GM12878 (cell line): ENCODE measurements at regions not wholly inside any gene's neighbourhood (a gene's known extent, or its start where the extent isn't known, plus 50 kb on each side); places are given as distances from the start of the nearest gene placed in this dataset.

Experiments used
- ATAC-seq: fragments of 200-7000 bp; cut with Tn5 transposase; 3 replicates; pipeline ENCODE4 v1.9.1; 2020; ENCODE audit warnings: mild to moderate bottlenecking, moderate library complexity
- BruUV-seq: library from RNA; stranded (reverse); fragments of 400-500 nt; replicated peaks from 2 replicates; lab custom pipeline; 2021; lab: Mats Ljungman, UMichigan
- CTCF ChIA-PET: fragments of 300-600 bp; sonication (Branson Sonifier 250); formaldehyde crosslinking; extraction: SDS; loops from one replicate; lab custom pipeline; 2021; ENCODE audit warnings: inconsistent platforms; lab: Yijun Ruan, JAX
- POLR2A ChIA-PET: fragments of 350-600 bp; formaldehyde crosslinking; extraction: SDS; loops from one replicate; lab custom pipeline; 2021; ENCODE audit warnings: inconsistent platforms; lab: Charles Lee
- RAD21 ChIA-PET: fragments of 300-600 bp; sonication (Branson Sonifier 250); formaldehyde crosslinking; loops from one replicate; lab custom pipeline; 2023; ENCODE audit warnings: antibody characterized with exemption; ENCODE audit not compliant: unreplicated experiment; lab: Charles Lee
- SMC1A ChIA-PET: fragments of 300-600 bp; sonication (Branson Sonifier 250); formaldehyde crosslinking; loops from one replicate; lab custom pipeline; 2023; ENCODE audit not compliant: unreplicated experiment, uncharacterized antibody; lab: Charles Lee
- DNase-seq: peaks from one replicate; pipeline ENCODE4 v3.0.0-alpha.2; 2011; ENCODE audit warnings: low read depth, low spot score
- FAIRE-seq: peaks from 3 replicates; lab custom pipeline; 2011; peaks lifted over from hg19 to GRCh38; lab: Jason Lieb, UNC
- H2AFZ ChIP-seq: 2 replicates; pipeline ENCODE4 v1.6.0; 2011; ENCODE audit warnings: low read depth, low read length, control low read depth; ENCODE audit not compliant: control insufficient read depth
- H3K27ac ChIP-seq: 2 replicates; pipeline ENCODE4 v1.5.1; 2011; ENCODE audit warnings: control low read depth; ENCODE audit not compliant: control insufficient read depth, insufficient read depth
- H3K27me3 ChIP-seq, 2 experiments: replicated peaks in 1 of 2; 2 replicates each; pipeline versions ENCODE4 v1.6.0 to v1.6.1; 2011; ENCODE audit warnings: low read length in 1 of 2; ENCODE audit not compliant: control insufficient read depth in 2 of 2, insufficient read depth in 2 of 2
- H3K36me3 ChIP-seq, 2 experiments: 2 replicates each; pipeline ENCODE4 v1.5.1; 2011; ENCODE audit warnings: low read length in 1 of 2; ENCODE audit not compliant: control insufficient read depth in 2 of 2, insufficient read depth in 2 of 2
- H3K4me1 ChIP-seq: 2 replicates; pipeline ENCODE4 v1.6.1; 2011; ENCODE audit warnings: mild to moderate bottlenecking, low read length, moderate library complexity, mixed read lengths; ENCODE audit not compliant: control insufficient read depth, insufficient read depth
- H3K4me2 ChIP-seq: 2 replicates; pipeline ENCODE4 v1.6.0; 2011; ENCODE audit warnings: control low read depth; ENCODE audit not compliant: control insufficient read depth, insufficient read depth
- H3K4me3 ChIP-seq: fragments of 200-600 bp; sonication (generic); 2 replicates; pipeline ENCODE4 v1.5.1; 2016
- H3K79me2 ChIP-seq: 2 replicates; pipeline ENCODE4 v1.6.0; 2011; ENCODE audit warnings: low read length; ENCODE audit not compliant: control insufficient read depth, insufficient read depth
- H3K9ac ChIP-seq: 2 replicates; pipeline ENCODE4 v1.8.0; 2011; ENCODE audit warnings: low read length, control low read depth, mixed read lengths; ENCODE audit not compliant: control insufficient read depth, insufficient read depth
- H3K9me3 ChIP-seq: replicated peaks from 3 replicates; pipeline ENCODE4 v1.5.1; 2011; ENCODE audit warnings: mild to moderate bottlenecking, low read length; ENCODE audit not compliant: control insufficient read depth, insufficient read depth
- H4K20me1 ChIP-seq: 2 replicates; pipeline ENCODE4 v1.6.0; 2011; ENCODE audit not compliant: control insufficient read depth, insufficient read depth
- ESRRA ChIP-seq: IDR thresholded peaks from 2 replicates; pipeline ENCODE4 v1.6.1; 2012; ENCODE audit warnings: mild to moderate bottlenecking, low read length, improper control_type of control experiment
- FOXK2 ChIP-seq: fragments of 450-650 bp; IDR thresholded peaks from 2 replicates; pipeline ENCODE4 v1.6.1; 2017; ENCODE audit warnings: mild to moderate bottlenecking, moderate library complexity
- MEF2A ChIP-seq: IDR thresholded peaks from 2 replicates; pipeline ENCODE4 v1.6.1; 2011; ENCODE audit warnings: low read depth, mild to moderate bottlenecking, low read length, moderate library complexity; ENCODE audit not compliant: insufficient read depth
- STAT1 ChIP-seq: fragments of 450-650 bp; conservative IDR thresholded peaks from 2 replicates; pipeline ENCODE4 v1.6.1; 2014; ENCODE audit warnings: antibody characterized with exemption, mild to moderate bottlenecking
- TAF1 ChIP-seq: IDR thresholded peaks from 2 replicates; pipeline ENCODE4 v1.6.1; 2011; ENCODE audit warnings: mild to moderate bottlenecking, low read depth, low read length, borderline replicate concordance
- TCF3 ChIP-seq: IDR thresholded peaks from 2 replicates; pipeline ENCODE4 v1.6.1; 2012; ENCODE audit warnings: low read depth, mild to moderate bottlenecking, low read length, borderline replicate concordance; ENCODE audit not compliant: insufficient read depth
- WGBS: methylation state at CpG from one replicate; pipeline ENCODE4 v1.1.6; 2016; ENCODE audit warnings: low lambda C conversion rate; ENCODE audit not compliant: insufficient replicate concordance, insufficient coverage; ENCODE audit errors: missing lambda C conversion rate; 5-methylcytosine and 5-hydroxymethylcytosine counted together
- in situ Hi-C: fragments of 300-500 bp; cut with MboI; formaldehyde crosslinking; loops from 9 replicates; pipeline ENCODE4 v1.14.3; 2018; ENCODE audit warnings: mixed read lengths
- intact Hi-C: fragments of 100-400 bp; cut with micrococcal nuclease; formaldehyde crosslinking; loops from one replicate; pipeline ENCODE4 v1.14.2; 2022; ENCODE audit not compliant: unreplicated experiment
- TF ChIP-seq, protein P1 (sequence below): IDR thresholded peaks from 2 replicates; pipeline ENCODE4 v1.6.1; 2012; ENCODE audit warnings: low read depth, low read length, improper control_type of control experiment
- TF ChIP-seq, protein P2 (sequence below): fragments of 450-650 bp; IDR thresholded peaks from 2 replicates; pipeline ENCODE4 v1.6.1; 2017; ENCODE audit warnings: mild to moderate bottlenecking, moderate library complexity

DNA sequence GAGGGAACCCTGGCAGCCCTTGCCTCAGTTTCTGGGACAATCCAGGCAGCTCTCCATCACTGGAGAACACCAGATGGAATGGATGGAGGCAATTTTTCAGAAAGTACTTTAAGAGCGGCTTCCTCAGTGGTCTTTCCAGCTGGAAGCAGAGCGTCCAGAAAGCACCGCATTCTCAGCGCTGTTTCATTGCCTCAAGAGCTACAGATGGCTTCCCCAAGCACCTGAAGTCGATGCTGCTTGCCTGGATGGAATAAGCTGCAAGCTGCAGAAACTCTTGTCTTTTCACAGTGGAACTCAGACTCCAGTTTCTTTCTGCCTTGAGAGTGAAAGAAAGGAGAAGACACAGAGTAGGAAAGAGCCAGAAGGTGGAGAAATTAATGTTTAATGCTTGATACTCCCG is 766.9 kb downstream of the TDRD15 start:
- WGBS, result 40% methylated on average over 6 of the region's 6 CpGs
- no peaks in the 10 kb centered on the region for H4K20me1 ChIP-seq
- ChIA-PET POLR2A (no interaction called here), RAD21 (no interaction called here), SMC1A (interaction anchor here (0.6 kb wide), 1 partner anchor 564 kb away, joined by 3 read pairs; no protein-coding TSS in a partner anchor), CTCF (no interaction called here)
- DNase-seq (no peak), ATAC-seq (no peak), FAIRE-seq (no peak)
- no peaks in the 10 kb centered on the region for H3K79me2 ChIP-seq
- BruUV-seq, result no TSS peak
- no peaks in the 10 kb centered on the region for H3K36me3 ChIP-seq
- no peaks in the 10 kb centered on the region for H3K27me3 ChIP-seq
- TF ChIP-seq, protein P1, sequence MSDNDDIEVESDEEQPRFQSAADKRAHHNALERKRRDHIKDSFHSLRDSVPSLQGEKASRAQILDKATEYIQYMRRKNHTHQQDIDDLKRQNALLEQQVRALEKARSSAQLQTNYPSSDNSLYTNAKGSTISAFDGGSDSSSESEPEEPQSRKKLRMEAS, result no peak
- TF ChIP-seq STAT1, result no peak
- no peak for TF ChIP-seq TAF1
- no peak for TF ChIP-seq TCF3
- TF ChIP-seq ESRRA, result no peak
- TF ChIP-seq, protein P2, sequence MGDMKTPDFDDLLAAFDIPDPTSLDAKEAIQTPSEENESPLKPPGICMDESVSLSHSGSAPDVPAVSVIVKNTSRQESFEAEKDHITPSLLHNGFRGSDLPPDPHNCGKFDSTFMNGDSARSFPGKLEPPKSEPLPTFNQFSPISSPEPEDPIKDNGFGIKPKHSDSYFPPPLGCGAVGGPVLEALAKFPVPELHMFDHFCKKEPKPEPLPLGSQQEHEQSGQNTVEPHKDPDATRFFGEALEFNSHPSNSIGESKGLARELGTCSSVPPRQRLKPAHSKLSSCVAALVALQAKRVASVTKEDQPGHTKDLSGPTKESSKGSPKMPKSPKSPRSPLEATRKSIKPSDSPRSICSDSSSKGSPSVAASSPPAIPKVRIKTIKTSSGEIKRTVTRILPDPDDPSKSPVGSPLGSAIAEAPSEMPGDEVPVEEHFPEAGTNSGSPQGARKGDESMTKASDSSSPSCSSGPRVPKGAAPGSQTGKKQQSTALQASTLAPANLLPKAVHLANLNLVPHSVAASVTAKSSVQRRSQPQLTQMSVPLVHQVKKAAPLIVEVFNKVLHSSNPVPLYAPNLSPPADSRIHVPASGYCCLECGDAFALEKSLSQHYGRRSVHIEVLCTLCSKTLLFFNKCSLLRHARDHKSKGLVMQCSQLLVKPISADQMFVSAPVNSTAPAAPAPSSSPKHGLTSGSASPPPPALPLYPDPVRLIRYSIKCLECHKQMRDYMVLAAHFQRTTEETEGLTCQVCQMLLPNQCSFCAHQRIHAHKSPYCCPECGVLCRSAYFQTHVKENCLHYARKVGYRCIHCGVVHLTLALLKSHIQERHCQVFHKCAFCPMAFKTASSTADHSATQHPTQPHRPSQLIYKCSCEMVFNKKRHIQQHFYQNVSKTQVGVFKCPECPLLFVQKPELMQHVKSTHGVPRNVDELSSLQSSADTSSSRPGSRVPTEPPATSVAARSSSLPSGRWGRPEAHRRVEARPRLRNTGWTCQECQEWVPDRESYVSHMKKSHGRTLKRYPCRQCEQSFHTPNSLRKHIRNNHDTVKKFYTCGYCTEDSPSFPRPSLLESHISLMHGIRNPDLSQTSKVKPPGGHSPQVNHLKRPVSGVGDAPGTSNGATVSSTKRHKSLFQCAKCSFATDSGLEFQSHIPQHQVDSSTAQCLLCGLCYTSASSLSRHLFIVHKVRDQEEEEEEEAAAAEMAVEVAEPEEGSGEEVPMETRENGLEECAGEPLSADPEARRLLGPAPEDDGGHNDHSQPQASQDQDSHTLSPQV, result no peak
- TF ChIP-seq MEF2A, result no peak
- no peak for TF ChIP-seq FOXK2
- H3K4me1 ChIP-seq, result no peaks in the 10 kb centered on the region
- H3K9ac ChIP-seq, result no peak overlapping the region
- no peaks in the 10 kb centered on the region for H3K9me3 ChIP-seq
- intact Hi-C loops (no loop called here), in situ Hi-C loops (no loop called here)
- H2AFZ ChIP-seq, result no peak overlapping the region
- H3K4me3 ChIP-seq, result no peak overlapping the region
- H3K27ac ChIP-seq, result no peak overlapping the region
- H3K4me2 ChIP-seq, result no peak overlapping the region
